ENCODE measurements at regions not wholly inside any gene's neighbourhood (a gene's known extent, or its start where the extent isn't known, plus 50 kb on each side); places are given as distances from the start of the nearest gene placed in this dataset.

- TF ChIP-seq EZH2 (IDR thresholded peaks at IDR 0.05) (no peak), POLR2AphosphoS5 (IDR thresholded peaks at IDR 0.05; ENCODE audit: borderline replicate concordance, low read depth, low read length) (no peak)
Measured at GRCh38 chr6:80437221-80437620, 330.8 kb downstream of the BCKDHB start.
